BE2C (cell line): ENCODE measurements at regions not wholly inside any gene's neighbourhood (a gene's known extent, or its start where the extent isn't known, plus 50 kb on each side); places are given as distances from the start of the nearest gene placed in this dataset.
"Not testable (repeated sequence)": the region's sequence is repeated elsewhere in the genome, so short reads cannot be mapped to it uniquely, and the experiment has no call there.

Experiments
- DNase-seq: peaks from one replicate; pipeline ENCODE4 v3.0.0-alpha.2; 2020
- H3K27me3 ChIP-seq: fragments of 250-450 bp; sonication (Bioruptor Pico); 2 replicates; pipeline ENCODE4 v1.5.1; 2020; ENCODE audit warnings: mild to moderate bottlenecking
- H3K36me3 ChIP-seq: fragments of 250-450 bp; sonication (Bioruptor Pico); 2 replicates; pipeline ENCODE4 v1.5.1; 2020; ENCODE audit warnings: mild to moderate bottlenecking
- H3K4me1 ChIP-seq: fragments of 250-450 bp; sonication (Bioruptor Pico); 2 replicates; pipeline ENCODE4 v1.5.1; 2020
- H3K4me3 ChIP-seq: 2 replicates; pipeline ENCODE4 v1.5.1; 2011; ENCODE audit warnings: low read depth, low read length
- H3K9me3 ChIP-seq: fragments of 250-450 bp; sonication (Bioruptor Pico); 2 replicates; pipeline ENCODE4 v1.5.1; 2020
- TF ChIP-seq, protein P1 (sequence below): IDR thresholded peaks from 2 replicates; pipeline ENCODE4 v1.5.1; 2012; ENCODE audit warnings: mild to moderate bottlenecking, low read depth, low read length

GRCh38 chr14:37746140-37746832 lies 150.9 kb downstream of the TTC6 start:
- TF ChIP-seq, protein P1, sequence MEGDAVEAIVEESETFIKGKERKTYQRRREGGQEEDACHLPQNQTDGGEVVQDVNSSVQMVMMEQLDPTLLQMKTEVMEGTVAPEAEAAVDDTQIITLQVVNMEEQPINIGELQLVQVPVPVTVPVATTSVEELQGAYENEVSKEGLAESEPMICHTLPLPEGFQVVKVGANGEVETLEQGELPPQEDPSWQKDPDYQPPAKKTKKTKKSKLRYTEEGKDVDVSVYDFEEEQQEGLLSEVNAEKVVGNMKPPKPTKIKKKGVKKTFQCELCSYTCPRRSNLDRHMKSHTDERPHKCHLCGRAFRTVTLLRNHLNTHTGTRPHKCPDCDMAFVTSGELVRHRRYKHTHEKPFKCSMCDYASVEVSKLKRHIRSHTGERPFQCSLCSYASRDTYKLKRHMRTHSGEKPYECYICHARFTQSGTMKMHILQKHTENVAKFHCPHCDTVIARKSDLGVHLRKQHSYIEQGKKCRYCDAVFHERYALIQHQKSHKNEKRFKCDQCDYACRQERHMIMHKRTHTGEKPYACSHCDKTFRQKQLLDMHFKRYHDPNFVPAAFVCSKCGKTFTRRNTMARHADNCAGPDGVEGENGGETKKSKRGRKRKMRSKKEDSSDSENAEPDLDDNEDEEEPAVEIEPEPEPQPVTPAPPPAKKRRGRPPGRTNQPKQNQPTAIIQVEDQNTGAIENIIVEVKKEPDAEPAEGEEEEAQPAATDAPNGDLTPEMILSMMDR, result no peak
- H3K4me1 ChIP-seq, result no peaks in the 10 kb centered on the region
- peaks cover 4% of the 10 kb centered on the region; the same call in 1 of the 2 replicates for H3K27me3 ChIP-seq
- no peaks in the 10 kb centered on the region for H3K9me3 ChIP-seq
- DNase-seq, result no peak
- no peak overlapping the region for H3K4me3 ChIP-seq
- H3K36me3 ChIP-seq, result no peaks in the 10 kb centered on the region

DNA sequence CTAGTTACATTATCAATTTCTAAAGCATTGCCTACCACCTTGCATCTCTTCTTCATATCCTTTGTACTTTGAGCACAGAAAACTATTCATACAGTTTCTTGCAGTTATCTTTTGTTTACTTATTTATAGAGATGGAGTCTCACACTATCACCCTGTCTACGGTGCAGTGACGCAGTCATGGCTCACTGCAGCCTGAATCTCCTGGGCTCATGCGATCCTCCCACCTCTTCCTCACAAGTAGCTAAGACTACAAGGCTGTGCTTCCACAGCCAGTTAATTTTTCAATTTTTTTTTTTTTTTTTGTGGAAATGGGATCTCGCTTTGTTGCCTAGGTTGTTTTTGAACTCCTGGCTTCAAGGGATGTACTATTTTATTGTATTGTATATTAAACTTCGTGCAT lies 158.0 kb downstream of the TTC6 start:
- Histone ChIP-seq H3K9me3 (no peaks in the 10 kb centered on the region), H3K27me3 (peaks cover 6% of the 10 kb centered on the region; the same call in 1 of the 2 replicates), H3K4me3 (no peak overlapping the region), H3K4me1 (no peaks in the 10 kb centered on the region), H3K36me3 (no peaks in the 10 kb centered on the region)
- TF ChIP-seq, protein P1, result no peak
- no peak for DNase-seq

DNA sequence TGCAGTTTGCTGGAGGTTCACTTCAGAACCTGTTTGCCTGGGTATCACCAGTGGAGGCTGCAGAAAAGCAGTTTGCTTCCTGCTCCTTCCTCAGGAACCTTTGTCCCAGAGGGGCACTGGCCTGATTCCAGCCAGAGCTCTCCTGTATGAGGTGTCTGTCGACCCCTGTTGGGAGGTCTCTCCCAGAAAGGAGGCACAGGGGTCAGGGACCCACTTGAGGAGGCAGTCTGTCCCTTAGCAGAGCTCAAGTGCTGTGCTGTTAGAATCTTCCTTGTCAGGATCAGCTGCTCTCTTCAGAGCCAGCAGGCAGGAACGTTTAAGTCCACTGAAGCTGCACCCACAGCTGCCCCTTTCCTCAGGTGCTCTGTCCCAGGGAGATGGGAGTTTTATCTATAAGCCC lies 164.8 kb downstream of the TTC6 start:
- DNase-seq, H3K4me3 ChIP-seq: not testable (repeated sequence)

GRCh38 chr14:37763266-37763665 lies 167.8 kb downstream of the TTC6 start:
- TF ChIP-seq, protein P1, result no peak
- Histone ChIP-seq H3K4me3 (no peak overlapping the region), H3K9me3 (no peaks in the 10 kb centered on the region), H3K27me3 (no peaks in the 10 kb centered on the region), H3K4me1 (no peaks in the 10 kb centered on the region), H3K36me3 (no peaks in the 10 kb centered on the region)
- DNase-seq, result no peak

More for the DNA sequence above, 164.8 kb downstream of the TTC6 start:
- H3K9me3 ChIP-seq, H3K4me1 ChIP-seq, H3K27me3 ChIP-seq, H3K36me3 ChIP-seq: not testable (repeated sequence)

DNA sequence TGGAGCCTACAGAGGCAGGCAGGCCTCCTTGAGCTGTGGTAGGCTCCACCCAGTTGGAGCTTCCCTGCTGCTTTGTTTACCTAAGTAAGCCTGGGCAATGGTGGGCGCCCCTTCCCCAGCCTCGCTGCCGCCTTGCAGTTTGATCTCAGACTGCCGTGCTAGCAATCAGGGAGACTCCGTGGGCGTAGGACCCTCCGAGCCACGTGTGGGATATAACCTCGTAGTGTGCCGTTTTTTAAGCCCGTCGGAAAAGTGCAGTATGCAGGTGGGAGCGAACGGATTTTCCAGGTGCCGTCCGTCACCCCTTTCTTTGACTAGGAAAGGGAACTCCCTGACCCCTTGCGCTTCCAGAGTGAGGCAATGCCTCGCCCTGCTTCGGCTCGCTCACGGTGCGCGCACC lies 176.9 kb downstream of the TTC6 start:
- H3K9me3 ChIP-seq, H3K4me3 ChIP-seq, DNase-seq, H3K4me1 ChIP-seq, H3K36me3 ChIP-seq, H3K27me3 ChIP-seq: not testable (repeated sequence)

DNA sequence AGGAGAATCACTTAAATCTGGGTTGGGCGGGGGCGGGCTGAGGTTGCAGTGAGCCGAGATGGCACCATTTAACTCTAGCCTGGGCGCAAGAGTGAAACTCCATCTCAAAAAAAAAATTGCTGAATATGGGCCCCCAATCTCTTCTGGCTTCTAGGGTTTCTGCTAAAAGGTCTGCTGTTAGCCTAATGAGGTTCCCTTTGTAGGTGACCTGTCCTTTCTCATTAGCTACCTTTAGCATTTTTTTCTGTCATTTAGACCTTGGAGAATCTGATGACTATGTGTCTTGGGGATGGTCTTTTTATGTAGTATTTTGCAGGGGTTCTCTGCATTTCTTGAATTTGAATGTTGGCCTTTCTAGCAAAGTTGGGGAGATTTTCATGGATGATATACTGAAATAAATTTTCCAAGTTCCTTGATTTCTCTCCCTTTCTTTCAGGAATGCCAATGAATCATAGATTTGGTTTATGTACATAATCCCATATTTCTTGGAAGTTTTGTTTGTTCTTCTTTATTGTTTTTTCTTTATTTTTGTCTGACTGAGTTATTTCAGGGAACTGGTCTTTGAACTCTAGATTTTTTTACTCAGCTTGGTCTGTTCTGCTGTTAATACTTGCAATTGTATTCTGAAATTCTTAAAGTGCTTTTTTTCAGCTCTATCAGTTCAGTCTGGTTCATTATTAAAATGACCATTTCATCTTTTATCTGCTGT lies 181.5 kb downstream of the TTC6 start:
- DNase-seq, result no peak
- Histone ChIP-seq H3K36me3 (no peaks in the 10 kb centered on the region), H3K27me3 (no peaks in the 10 kb centered on the region), H3K4me3 (no peak overlapping the region), H3K9me3 (no peaks in the 10 kb centered on the region), H3K4me1 (no peaks in the 10 kb centered on the region)
- TF ChIP-seq, protein P1, result no peak
